GM19043 (cell line): ENCODE measurements at regions not wholly inside any gene's neighbourhood (a gene's known extent, or its start where the extent isn't known, plus 50 kb on each side); places are given as distances from the start of the nearest gene placed in this dataset.

Source experiments
- ATAC-seq: cut with Tn5 transposase; IDR thresholded peaks from one replicate; pipeline ENCODE4 v1.9.1; 2021; ENCODE audit warnings: low read depth; ENCODE audit not compliant: unreplicated experiment

DNA sequence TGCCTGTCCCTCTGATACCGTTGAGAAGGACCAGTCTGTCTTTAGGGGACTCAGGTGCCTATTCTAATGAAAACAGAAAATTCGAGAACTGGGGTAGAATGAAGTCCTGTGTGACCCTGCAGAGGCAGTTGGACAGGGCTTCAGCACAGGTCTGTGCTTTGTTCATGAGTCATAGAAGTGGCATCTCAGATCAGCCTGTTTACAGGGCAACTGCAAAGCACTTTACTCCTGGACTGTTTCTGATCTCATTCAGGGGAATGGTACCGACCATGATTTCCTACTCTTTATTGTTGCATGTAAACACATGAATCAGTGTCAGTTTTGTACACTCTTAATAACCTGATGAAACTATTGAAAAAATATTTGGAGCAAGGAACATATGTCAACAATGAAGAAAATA, 1517.0 kb downstream of the AACS start:
- ATAC-seq = no peak

DNA sequence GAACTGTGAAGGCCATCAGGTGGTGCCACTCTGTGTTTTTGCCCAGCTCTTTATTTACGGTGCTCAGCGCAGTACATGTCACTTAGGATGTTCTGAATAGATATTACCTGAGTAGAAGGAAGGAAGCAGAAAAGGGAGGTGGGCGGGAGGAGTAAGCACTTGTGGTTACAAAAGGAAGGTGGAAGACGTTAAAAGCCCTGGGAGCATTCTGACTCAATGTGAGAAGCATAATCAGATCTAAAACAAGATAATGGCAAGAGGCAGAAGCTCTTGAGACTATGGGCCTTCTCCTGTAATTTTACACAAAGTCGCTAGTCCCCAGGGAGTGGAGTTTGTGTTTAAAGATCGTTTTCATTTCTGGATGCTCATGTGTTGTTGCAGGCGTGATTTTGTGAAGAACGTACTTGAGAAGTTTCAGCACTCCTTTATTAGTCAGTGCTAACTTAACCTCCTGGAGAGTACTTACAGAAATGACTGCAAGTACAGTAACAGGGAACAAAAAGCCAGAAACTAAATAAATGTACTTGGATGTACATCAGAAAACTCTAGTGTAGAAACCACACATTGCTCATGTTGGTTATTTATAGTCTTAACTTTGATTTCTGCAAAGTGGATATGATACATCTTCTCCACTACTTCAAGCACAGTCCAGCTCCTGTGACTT, 1523.5 kb downstream of the AACS start:
- no peak for ATAC-seq

DNA sequence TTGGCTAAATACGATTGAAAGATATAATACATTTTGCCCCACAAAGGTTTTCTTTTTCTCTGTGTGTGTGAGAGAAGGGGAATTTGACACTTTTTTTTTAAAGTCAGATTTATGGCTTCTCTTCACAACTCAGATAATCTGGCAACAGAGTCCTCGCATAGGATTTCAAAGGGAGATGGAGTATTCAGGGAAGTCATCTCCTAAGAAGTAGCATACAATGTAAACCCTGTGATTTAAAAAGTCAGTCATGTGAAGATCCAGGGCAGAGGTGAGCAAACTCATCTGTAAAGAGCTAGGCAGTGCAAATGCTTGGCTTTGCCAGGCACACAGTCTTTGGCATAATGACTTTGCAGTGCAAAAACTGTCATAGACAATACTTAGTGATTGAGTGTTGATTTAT, 1526.3 kb downstream of the AACS start:
- no peak for ATAC-seq

DNA sequence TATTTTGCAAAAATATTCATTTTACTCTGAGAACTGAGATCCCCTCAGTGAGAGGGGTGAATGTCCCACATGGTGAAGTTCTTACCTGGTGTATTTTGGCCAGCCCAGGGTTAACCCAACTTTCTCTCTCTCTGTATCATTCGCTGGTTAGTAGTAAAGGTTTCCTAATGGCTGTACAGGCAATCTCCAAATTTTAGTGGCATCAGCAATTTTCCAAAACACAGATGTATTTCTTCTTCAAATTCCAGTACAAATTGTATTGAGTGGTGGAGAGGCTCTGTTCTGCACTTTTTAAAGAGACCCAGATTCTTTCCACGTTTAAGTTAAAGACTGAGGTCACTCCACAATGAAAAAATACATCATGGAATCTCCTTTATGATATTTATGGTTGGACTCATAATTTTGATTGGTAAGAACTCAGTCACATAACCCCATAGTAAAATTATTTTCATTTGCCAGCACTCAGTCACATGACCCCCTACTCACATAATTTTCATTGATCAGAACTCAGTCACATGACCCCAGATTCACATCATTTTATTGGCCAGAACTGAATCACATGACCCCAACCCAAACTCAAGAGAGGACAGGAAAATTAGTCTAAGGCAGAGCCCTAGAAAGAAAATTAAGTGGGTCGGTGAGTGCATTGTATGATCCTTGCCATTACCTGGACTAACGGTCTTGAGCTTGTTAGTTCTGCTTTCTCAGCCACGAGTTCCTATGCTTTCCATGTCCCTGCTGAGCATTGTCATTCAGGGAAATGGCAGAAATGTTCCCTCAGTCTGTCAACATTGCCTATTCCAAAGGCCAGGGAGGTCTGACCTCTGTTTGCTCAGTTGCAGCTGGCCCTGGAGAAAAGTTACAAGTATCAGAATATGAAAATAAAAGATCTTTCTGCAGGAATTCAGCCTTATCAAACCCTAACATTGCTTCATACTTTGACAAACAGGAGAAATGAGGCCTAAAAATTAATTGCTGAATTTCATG, 1536.2 kb downstream of the AACS start:
- ATAC-seq = no peak

DNA sequence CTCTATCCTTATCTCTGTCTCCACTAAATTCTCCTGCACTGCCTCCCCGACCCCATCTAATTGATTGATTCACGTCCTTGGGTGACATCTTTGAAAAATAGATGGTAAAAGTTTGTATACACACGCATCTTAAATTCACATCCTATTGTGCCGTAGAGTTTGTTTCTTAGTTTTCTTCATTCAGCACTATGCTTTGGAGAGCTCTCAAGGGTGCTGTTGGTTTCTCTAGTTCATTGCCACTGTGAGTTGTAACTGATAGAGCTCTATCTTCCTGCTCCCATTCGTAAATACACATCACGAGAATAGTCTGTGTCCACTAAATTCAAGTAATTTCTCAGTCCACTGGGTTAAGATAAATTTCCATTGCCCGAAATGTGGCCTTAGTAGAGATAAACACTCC, 1537.4 kb downstream of the AACS start:
- no peak for ATAC-seq

DNA sequence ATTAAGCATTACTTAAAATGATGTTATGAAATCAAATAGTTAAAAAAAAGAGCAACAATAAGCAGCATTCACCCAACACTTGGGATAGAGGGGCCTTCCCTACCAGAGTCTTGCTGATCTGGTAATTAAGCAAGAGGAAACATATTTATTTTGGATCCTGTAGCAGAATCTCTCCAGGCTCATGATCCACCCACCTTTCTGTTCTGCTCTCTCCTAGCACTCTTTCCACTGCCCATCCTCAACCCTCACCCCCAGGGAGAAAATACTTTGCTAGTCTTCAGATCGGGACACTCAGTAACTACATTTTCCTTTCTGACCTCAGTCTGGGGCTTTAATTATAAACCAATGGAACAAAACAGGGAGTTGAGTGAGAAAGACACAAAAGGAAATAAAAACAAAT, 1541.9 kb downstream of the AACS start:
- no peak for ATAC-seq

DNA sequence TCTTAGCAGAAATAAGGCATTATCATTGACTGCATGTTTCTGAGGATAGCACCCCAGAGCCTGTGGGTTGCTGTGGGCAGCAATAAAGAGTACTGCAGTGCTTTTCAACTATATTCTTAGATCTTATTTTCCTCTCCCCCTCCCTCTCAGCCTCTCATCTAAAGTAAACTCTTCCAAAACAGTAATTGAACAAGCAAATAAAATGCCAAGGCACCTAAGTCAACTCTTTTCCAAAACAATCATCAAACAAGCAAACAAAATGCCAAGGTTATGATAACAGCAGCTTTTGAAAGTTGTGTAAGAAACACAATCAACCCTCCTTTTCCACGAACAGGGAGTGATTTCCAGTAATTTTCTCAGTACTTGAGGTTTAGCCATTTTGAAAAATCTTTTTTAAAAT, 1542.6 kb downstream of the AACS start:
- no peak for ATAC-seq

DNA sequence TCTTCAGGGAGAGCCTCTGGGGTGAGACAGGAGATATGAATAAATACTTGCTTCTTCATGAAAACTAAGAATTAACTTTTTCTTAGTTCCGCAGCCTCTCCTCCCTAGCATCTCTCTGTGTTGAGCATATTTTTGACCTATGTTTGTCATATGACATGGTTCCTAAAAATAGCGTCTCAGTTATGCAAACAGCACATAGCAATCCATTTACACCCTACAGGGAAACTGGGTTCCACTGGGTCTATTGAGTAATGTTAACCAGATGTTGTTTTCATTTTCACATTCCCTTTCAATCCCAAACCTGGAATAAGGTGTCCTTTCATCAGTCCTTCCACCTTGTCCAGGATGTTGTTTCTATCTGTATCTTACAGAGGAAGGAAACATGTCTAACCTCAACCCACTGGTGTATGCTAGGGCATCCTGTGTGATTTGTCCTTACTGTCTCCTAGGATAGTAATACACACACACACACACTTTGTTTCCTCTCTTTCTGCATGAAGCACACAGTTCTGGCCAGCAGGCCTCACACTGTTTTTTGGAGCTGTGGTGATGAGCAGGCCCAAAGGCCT, 1543.5 kb downstream of the AACS start:
- ATAC-seq = no peak

DNA sequence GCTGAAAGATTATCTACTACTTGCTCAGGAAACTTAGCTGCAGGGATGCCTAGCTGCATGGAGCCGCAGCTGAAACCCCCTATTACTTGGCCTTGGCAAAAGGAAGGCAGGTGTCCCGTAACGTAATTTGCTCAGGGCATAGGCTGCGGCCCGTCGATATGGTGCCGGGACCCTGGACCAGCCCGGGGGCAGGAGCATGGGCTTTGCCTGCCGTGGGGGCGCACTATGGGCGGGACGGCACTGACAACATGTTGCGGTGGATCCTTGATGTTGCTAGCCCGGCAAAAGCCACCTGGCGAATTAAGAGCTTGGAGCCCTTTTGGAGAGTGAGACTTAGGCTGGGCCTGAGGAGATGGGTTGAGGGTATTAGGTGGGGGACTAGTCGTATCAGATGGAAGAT, 1551.2 kb downstream of the AACS start:
- ATAC-seq = no peak

DNA sequence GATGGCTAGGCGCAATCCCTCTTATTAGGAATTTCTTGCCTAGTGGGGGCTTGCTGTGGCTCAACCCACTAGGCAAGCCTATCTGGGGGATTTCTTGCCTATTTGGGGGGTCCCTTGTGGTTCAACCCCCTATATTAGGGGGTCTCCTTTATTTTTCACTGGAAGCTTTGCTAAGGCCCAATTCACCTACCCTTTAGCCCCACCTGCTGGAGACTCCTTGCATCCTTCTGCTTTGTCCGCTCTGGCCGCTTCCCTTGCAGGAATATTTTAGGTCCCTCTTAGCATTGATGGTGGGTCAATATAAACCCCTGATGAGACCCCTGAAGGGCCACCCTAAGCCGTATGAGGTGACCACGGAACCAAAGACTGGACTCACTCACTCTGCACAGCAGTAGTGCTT, 1552.1 kb downstream of the AACS start:
- ATAC-seq = no peak

DNA sequence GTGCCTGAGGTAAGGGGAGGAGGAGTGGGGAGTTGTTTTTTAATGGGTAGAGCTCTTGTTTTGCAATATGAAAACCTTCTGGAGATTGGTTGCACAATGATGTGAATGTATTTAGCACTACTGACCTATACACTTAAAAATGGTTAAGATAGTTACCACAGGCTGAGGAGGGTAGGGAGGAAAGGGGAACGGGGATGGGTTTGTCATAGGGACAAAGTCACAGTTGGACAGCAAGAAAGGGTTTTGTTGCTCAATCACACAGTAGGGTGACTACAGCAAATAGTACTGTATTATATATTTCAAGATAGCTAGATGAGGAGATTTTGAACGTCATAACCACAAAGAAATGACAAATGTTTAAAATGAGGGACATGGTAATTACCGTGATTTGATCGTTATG, 1562.4 kb downstream of the AACS start:
- no peak for ATAC-seq

DNA sequence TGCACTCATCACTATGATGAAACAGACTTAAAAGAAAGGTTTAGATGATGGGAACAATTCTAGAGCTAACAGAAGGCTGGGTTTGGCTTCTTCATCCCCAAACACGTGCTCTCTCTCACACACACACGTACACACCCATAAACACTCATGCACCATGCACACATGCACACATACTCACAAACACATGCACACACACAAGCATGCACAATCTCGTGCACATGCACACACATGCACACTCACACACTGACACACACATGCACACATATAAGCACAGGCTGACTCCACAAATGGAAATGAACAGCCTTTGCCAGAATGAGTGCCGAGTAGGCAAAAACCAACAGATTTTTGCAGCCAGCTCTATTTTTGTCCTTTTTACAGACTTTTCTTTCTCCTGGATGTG, 1571.6 kb downstream of the AACS start:
- ATAC-seq = no peak

DNA sequence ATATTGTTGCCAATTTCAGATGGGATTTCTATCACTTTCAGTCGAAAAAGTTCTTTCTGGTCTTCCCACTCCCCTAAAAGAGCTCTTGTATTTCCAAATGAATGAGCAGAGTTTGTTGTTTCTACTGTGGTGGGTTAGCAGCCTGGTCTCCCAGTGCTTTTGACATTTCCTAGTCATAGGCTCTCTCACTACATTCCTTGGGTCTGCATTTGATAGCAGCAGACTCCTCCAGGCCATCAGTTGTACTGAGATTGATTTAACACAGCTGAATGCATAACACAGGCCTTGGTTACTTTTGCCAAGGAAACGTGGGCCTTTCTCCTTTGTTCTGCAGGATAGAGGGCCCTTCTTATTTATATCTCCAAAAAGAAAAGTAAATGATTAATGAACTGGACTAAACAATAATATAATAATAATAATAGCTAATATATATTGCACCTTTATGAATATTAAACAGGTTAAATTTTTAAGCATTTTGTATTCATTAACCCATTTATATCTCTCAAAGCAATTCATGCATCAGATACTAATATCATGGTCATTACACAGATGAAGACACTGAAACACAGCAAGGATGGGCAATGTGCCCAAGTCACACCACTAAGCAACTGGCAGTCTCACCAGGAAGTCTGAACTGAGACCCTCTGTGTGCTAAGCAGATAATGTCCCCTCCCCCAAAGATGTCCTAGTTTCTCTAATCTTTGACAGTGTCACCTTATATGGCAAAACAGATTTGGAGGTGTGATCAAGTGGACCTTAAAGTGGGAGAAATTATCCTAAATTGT, 1579.2 kb downstream of the AACS start:
- ATAC-seq = no peak

DNA sequence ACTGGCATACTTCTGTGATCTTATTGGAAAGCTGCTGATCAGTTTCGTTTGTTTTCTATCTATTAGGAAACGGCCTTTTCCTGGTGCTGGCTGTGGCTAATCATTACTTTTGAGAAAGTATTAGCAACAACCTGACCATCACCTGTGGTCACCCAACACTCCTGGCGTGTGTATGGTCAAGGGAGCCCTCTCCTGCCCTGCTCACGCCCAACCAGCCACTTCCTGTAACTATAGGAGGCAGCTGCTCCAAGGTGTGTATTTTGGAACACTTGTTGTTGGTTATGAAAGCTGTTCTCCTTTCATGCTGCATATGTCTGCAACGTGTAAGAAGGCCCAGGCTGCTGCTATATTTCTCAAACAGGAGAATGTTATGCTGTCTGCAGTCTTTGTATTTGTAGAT, 1582.8 kb downstream of the AACS start:
- no peak for ATAC-seq

DNA sequence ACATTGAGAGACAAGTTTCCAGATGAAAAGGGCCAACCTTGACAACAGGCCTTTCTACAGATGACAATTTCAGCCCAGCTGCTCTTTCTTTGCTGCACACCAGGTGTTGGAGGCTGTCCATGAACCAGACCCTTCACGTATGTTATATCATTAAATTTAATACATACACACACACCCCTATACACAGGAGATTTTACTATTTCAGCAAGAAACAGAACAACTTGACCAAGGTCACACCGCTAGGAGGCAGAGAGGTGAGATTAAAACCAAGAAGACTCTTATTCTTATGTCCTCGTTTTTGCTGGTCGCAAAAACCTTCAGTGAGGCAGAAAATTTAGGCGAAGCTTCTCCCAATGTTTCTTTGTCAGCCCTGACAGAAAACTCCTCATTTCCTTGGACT, 1585.9 kb downstream of the AACS start:
- ATAC-seq = no peak

DNA sequence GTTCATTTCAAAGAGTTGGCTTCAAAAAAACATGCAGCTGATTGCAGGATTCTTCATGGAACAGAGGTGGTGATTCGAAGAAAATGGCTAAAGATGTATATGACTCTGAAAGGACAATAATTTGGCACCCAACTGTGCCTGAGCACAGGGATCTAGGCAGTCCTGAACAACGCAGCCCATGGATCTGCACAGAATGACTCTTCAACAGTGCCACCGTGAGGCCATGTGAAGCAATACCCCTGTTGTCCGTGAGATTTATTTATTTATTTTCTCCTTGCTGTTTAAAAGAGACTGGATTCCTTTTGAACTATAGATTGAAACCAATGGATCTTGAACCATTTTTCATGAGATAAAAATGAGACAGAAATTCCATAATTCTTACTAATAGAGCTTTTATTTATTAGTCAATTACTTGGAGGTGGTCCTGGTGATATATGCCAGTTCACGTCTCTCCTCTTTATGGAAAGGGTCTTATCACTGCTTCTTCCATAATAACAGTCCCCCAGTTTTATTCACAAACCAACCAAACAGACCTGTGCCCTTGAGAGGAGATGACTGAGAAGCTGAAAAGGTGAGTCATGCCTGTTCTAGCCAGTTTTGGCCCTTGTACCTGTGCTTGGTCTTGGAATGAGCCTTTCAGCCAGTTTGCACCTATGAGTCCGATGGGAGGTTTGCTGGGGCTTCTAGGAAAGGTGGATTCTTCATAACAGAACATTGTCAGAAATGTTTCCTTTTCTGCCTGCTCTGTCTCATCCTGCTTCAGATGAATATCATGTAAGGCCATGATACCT, 1598.3 kb downstream of the AACS start:
- no peak for ATAC-seq

DNA sequence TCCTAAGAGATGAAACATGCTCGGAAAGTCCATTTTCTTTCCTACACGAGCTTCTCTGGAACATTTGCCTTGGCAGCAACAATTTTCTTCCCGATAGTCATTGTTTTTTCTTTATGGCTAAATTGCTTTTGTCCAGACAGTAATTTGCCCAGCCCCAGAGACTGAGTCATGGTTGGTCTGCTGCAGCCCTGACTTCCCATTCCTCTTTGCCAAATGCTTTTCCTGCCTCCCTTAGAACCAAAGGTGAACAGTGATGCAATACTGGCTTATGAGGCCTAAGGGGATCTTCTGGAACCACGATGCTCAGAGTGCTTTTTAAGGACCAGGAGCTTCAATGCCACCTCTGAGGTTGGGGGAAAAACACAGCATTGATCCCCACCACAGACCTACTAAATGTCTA, 1599.6 kb upstream of the TMEM132C start:
- no peak for ATAC-seq

DNA sequence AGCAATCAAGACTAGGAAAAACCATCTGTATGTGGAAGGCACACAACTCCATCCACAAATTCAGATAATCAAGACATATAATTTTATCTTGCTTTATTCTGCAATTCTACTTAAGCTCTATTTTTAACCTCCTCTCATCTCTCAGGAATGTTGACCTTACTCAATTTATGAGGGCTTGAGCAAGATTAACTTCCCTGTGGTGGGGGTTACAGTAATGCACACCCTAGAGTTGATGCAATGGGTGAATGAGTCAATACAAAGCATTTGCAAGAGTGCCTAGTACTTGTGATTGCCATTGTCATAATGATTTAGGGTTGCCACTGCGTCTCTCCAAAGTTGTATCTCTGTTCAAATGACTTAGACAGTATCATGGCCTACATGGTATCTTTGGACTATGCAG, 1598.4 kb upstream of the TMEM132C start:
- no peak for ATAC-seq

DNA sequence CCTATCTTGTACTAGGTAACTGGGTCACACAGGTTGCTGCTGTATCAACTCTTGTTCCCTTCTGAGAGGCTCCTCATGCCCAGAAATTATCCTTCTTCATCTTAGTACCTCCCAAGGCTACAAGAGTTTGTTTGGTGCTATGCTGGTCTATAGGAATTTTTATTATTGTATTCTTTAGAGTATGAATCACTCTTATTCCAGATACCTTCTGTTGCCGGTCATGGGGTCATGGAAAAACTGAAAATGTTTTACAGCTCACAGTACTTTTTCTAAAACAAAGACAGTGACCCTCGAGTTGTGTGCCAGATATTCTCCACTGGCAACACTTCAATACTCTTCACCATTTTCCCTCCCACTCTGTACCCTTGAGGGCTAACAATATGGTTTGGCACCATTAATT, 1598.0 kb upstream of the TMEM132C start:
- no peak for ATAC-seq

DNA sequence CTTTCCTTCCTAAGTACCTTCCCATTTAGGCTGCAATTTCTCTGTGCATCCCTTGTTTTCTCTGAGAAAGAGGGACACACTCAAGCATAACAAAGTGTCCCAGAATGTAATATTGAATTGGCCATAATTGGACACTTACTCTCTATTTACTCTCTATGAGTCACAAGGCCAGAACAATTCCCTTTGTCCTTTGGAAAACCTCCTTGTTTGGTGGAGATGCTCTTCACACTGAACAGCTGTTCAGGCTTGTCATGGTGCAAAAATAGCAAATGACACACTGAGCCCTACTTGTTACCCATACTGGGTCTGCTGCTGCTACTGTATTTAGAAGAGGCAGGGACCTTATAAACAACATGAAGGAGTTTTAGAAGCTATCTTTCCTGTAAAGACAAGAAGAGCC, 1590.5 kb upstream of the TMEM132C start:
- ATAC-seq = no peak
